CD4-positive, CD25-positive, alpha-beta regulatory T cell (primary cell): ENCODE measurements at regions not wholly inside any gene's neighbourhood (a gene's known extent, or its start where the extent isn't known, plus 50 kb on each side); places are given as distances from the start of the nearest gene placed in this dataset.

Experiments used
- ATAC-seq, 2 donors: fragments of 150-1000 bp; cut with Tn5 transposase; one replicate each; pipeline ENCODE4 v1.10.0; 2021; ENCODE audit warnings: low read depth in 2 of 2, moderate number of reproducible peaks in 2 of 2, moderate library complexity in 1 of 2
- DNase-seq, 3 donors: peaks; one replicate each; pipeline versions ENCODE4 v3.0.0 to v3.0.0-alpha.2; 2012 to 2022; ENCODE audit warnings: mixed read lengths in 1 of 3
- H3K27ac ChIP-seq: one replicate; pipeline ENCODE4 v1.7.0; 2013; ENCODE audit warnings: mild to moderate bottlenecking, low read length; ENCODE audit not compliant: insufficient read depth, poor library complexity, severe bottlenecking
- H3K27me3 ChIP-seq: one replicate; pipeline ENCODE4 v1.7.0; 2013; ENCODE audit warnings: low read length; ENCODE audit not compliant: control insufficient read depth, insufficient read depth
- H3K36me3 ChIP-seq: one replicate; pipeline ENCODE4 v1.7.0; 2013; ENCODE audit warnings: mild to moderate bottlenecking, low read length, moderate library complexity; ENCODE audit not compliant: control insufficient read depth, insufficient read depth
- H3K4me1 ChIP-seq: 2 replicates; pipeline ENCODE4 v1.7.0; 2013; ENCODE audit warnings: mild to moderate bottlenecking, low read length; ENCODE audit not compliant: insufficient read depth, control insufficient read depth, poor library complexity, severe bottlenecking
- H3K4me3 ChIP-seq: one replicate; pipeline ENCODE4 v1.7.0; 2013; ENCODE audit warnings: low read depth, mild to moderate bottlenecking, low read length, moderate library complexity
- H3K9me3 ChIP-seq, 2 experiments: 1 replicate in 1 of 2; 2 replicates in 1 of 2; pipeline ENCODE4 v1.7.0; 2013; ENCODE audit warnings: low read length in 2 of 2, mild to moderate bottlenecking in 1 of 2, moderate library complexity in 1 of 2; ENCODE audit not compliant: control insufficient read depth in 2 of 2
- H3K27ac Mint-ChIP-seq, 3 donors: one replicate each; pipeline ENCODE4 v1.8.0; 2020 to 2022; ENCODE audit warnings: mild to moderate bottlenecking in 3 of 3, mixed read lengths in 3 of 3, moderate library complexity in 2 of 3
- H3K27me3 Mint-ChIP-seq: one replicate; pipeline ENCODE4 v1.8.0; 2022; ENCODE audit warnings: mild to moderate bottlenecking, mixed read lengths
- H3K36me3 Mint-ChIP-seq: one replicate; pipeline ENCODE4 v1.8.0; 2020; ENCODE audit warnings: mixed read lengths
- H3K4me1 Mint-ChIP-seq, 4 donors: one replicate each; pipeline ENCODE4 v1.8.0; 2020 to 2022; ENCODE audit warnings: mixed read lengths in 4 of 4, mild to moderate bottlenecking in 1 of 4
- H3K4me3 Mint-ChIP-seq, 4 donors: one replicate each; pipeline ENCODE4 v1.8.0; 2020 to 2022; ENCODE audit warnings: mild to moderate bottlenecking in 4 of 4, mixed read lengths in 4 of 4, moderate library complexity in 3 of 4
- H3K9me3 Mint-ChIP-seq, 7 donors: one replicate each; pipeline ENCODE4 v1.8.0; 2020 to 2022; ENCODE audit warnings: mixed read lengths in 7 of 7, mild to moderate bottlenecking in 3 of 7, moderate library complexity in 2 of 7

GRCh38 chr11:109071262-109071661 lies 350.7 kb upstream of the C11orf87 start:
- ATAC-seq: no peak
- no peaks in the 10 kb centered on the region for H3K4me1 ChIP-seq
- H3K27me3 ChIP-seq: peaks cover 2% of the 10 kb centered on the region
- H3K27me3 Mint-ChIP-seq: no peaks in the 10 kb centered on the region
- H3K4me3 Mint-ChIP-seq: no peak overlapping the region
- no peaks in the 10 kb centered on the region for H3K4me1 Mint-ChIP-seq
- peaks cover 0 to 12% (median 2%) of the 10 kb centered on the region in 7 donors for H3K9me3 Mint-ChIP-seq
- H3K36me3 Mint-ChIP-seq: no peaks in the 10 kb centered on the region
- DNase-seq: no peak
- no peak overlapping the region for H3K4me3 ChIP-seq
- no peak overlapping the region for H3K27ac Mint-ChIP-seq
- peaks cover 0 to 2% of the 10 kb centered on the region in 2 experiments for H3K9me3 ChIP-seq
- H3K27ac ChIP-seq: no peak overlapping the region
- no peaks in the 10 kb centered on the region for H3K36me3 ChIP-seq

GRCh38 chr11:109071712-109072524 lies 350.1 kb upstream of the C11orf87 start:
- peaks cover 2% of the 10 kb centered on the region for H3K27me3 ChIP-seq
- peaks cover 0 to 12% (median 2%) of the 10 kb centered on the region in 7 donors for H3K9me3 Mint-ChIP-seq
- H3K4me1 ChIP-seq: no peaks in the 10 kb centered on the region

GRCh38 chr11:109073032-109073822 lies 348.8 kb upstream of the C11orf87 start:
- Mint-ChIP-seq H3K9me3 (peaks cover 0 to 15% (median 2%) of the 10 kb centered on the region in 7 donors), H3K27me3 (no peaks in the 10 kb centered on the region), H3K4me1 (no peaks in the 10 kb centered on the region), H3K36me3 (no peaks in the 10 kb centered on the region), H3K4me3 (no peak overlapping the region), H3K27ac (no peak overlapping the region)
- no peaks in the 10 kb centered on the region for H3K4me1 ChIP-seq
- peaks cover 0 to 2% of the 10 kb centered on the region in 2 experiments for H3K9me3 ChIP-seq
- peaks cover 2% of the 10 kb centered on the region for H3K27me3 ChIP-seq
- DNase-seq (no peak), ATAC-seq (no peak)
- no peak overlapping the region for H3K27ac ChIP-seq
- no peaks in the 10 kb centered on the region for H3K36me3 ChIP-seq
- H3K4me3 ChIP-seq: no peak overlapping the region

More at GRCh38 chr11:109071712-109072524, 350.1 kb upstream of the C11orf87 start:
- Histone ChIP-seq H3K4me3 (no peak overlapping the region), H3K36me3 (no peaks in the 10 kb centered on the region), H3K27ac (no peak overlapping the region), H3K9me3 (peaks cover 0 to 2% of the 10 kb centered on the region in 2 experiments)
- Mint-ChIP-seq H3K4me1 (no peaks in the 10 kb centered on the region), H3K27ac (no peak overlapping the region), H3K36me3 (no peaks in the 10 kb centered on the region), H3K4me3 (no peak overlapping the region), H3K27me3 (no peaks in the 10 kb centered on the region)
- DNase-seq: no peak
- ATAC-seq: no peak

GRCh38 chr11:109075976-109076375 lies 346.0 kb upstream of the C11orf87 start:
- Mint-ChIP-seq H3K4me3 (no peak overlapping the region), H3K4me1 (no peaks in the 10 kb centered on the region), H3K27ac (no peak overlapping the region), H3K9me3 (peaks cover 0 to 5% (median 0%) of the 10 kb centered on the region in 7 donors), H3K27me3 (no peaks in the 10 kb centered on the region), H3K36me3 (no peaks in the 10 kb centered on the region)
- no peaks in the 10 kb centered on the region for H3K9me3 ChIP-seq
- no peak overlapping the region for H3K4me3 ChIP-seq
- DNase-seq (no peak), ATAC-seq (no peak)
- H3K36me3 ChIP-seq: no peaks in the 10 kb centered on the region
- H3K27ac ChIP-seq: no peak overlapping the region
- H3K27me3 ChIP-seq: peaks cover 2% of the 10 kb centered on the region
- H3K4me1 ChIP-seq: no peaks in the 10 kb centered on the region

GRCh38 chr11:109076870-109077269 lies 345.1 kb upstream of the C11orf87 start:
- Histone ChIP-seq H3K36me3 (no peaks in the 10 kb centered on the region), H3K4me1 (no peaks in the 10 kb centered on the region), H3K9me3 (no peaks in the 10 kb centered on the region), H3K27ac (no peak overlapping the region), H3K27me3 (peaks cover 2% of the 10 kb centered on the region), H3K4me3 (no peak overlapping the region)
- no peaks in the 10 kb centered on the region for H3K36me3 Mint-ChIP-seq
- H3K27ac Mint-ChIP-seq: no peak overlapping the region
- no peak overlapping the region for H3K4me3 Mint-ChIP-seq
- no peaks in the 10 kb centered on the region for H3K4me1 Mint-ChIP-seq
- H3K9me3 Mint-ChIP-seq: peaks cover 0 to 4% (median 0%) of the 10 kb centered on the region in 7 donors
- no peaks in the 10 kb centered on the region for H3K27me3 Mint-ChIP-seq
- ATAC-seq (no peak), DNase-seq (no peak)

- no peaks in the 10 kb centered on the region for H3K4me1 Mint-ChIP-seq
- ATAC-seq: no peak
- no peak overlapping the region for H3K27ac Mint-ChIP-seq
Observed at GRCh38 chr11:109077291-109077920, 344.6 kb upstream of the C11orf87 start.

GRCh38 chr11:109085708-109086373 lies 336.1 kb upstream of the C11orf87 start:
- Histone ChIP-seq H3K27ac (no peak overlapping the region), H3K4me3 (no peak overlapping the region), H3K9me3 (no peaks in the 10 kb centered on the region), H3K27me3 (no peaks in the 10 kb centered on the region), H3K36me3 (no peaks in the 10 kb centered on the region), H3K4me1 (no peaks in the 10 kb centered on the region)
- peaks cover 0 to 8% (median 2%) of the 10 kb centered on the region in 7 donors for H3K9me3 Mint-ChIP-seq
- no peaks in the 10 kb centered on the region for H3K4me1 Mint-ChIP-seq
- no peaks in the 10 kb centered on the region for H3K36me3 Mint-ChIP-seq
- no peak for ATAC-seq
- no peak for DNase-seq
- peaks cover 9% of the 10 kb centered on the region for H3K27me3 Mint-ChIP-seq
- H3K4me3 Mint-ChIP-seq: no peak overlapping the region
- no peak overlapping the region for H3K27ac Mint-ChIP-seq

More at GRCh38 chr11:109077291-109077920, 344.6 kb upstream of the C11orf87 start:
- Histone ChIP-seq H3K4me3 (no peak overlapping the region), H3K27me3 (peaks cover 2% of the 10 kb centered on the region), H3K4me1 (no peaks in the 10 kb centered on the region), H3K36me3 (no peaks in the 10 kb centered on the region), H3K9me3 (no peaks in the 10 kb centered on the region), H3K27ac (no peak overlapping the region)
- H3K9me3 Mint-ChIP-seq: peaks cover 0 to 4% (median 0%) of the 10 kb centered on the region in 7 donors
- no peaks in the 10 kb centered on the region for H3K27me3 Mint-ChIP-seq
- no peak for DNase-seq
- H3K36me3 Mint-ChIP-seq: no peaks in the 10 kb centered on the region
- H3K4me3 Mint-ChIP-seq: no peak overlapping the region
